SK-MEL-5 (cell line): ENCODE measurements at regions not wholly inside any gene's neighbourhood (a gene's known extent, or its start where the extent isn't known, plus 50 kb on each side); places are given as distances from the start of the nearest gene placed in this dataset.

Source experiments
- DNase-seq: peaks from one replicate; pipeline ENCODE4 v3.0.0-alpha.2; 2016; ENCODE audit warnings: low read depth, low spot score
- in situ Hi-C: cut with HindIII; loops from 2 replicates; pipeline ENCODE4 v1.10.0; 2016; ENCODE audit warnings: low sequenced_read_pairs, high pct_unique_total_duplicates, low pct_unique_long_range_greater_than_20kb

DNA sequence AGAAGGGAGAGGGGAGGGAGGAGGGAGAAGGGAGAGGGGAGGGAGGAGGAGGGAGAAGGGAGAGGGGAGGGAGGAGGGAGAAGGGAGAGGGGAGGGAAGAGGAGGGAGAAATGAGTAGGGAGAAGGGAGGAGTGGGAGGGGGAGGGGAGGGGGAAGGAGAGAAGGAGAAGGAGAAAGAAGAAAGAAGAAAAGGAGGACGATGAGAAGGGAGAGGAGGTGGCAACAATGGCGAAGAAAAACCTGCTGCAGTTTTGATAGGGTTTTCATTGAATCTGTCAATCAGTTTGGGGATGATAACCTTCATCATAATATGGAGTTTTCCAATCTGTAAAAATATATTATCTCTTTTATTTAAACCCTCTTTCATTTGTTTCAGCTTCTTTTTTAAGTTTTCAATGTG is 185.2 kb downstream of the ADAM29 start:
- DNase-seq = no peak
- in situ Hi-C loops = no loop called here

DNA sequence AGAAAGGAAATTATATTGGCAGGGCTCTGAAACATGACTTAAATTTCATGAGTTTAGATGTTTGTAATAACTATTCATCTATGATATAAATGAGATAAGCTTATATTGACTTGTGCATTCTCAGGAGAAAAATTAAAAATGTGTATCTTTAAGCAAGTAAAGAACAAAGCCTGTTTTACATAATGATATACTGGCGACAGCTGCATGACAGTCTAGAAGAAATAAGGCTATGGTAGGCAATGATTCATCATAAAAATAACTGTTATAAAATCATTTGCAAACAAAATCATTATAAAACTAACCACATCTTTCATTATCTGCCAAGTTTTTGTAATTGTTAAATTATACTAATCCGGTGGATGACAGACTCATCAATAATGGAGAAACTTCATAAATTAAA is 188.1 kb downstream of the ADAM29 start:
- in situ Hi-C loops = no loop called here
- DNase-seq = no peak

DNA sequence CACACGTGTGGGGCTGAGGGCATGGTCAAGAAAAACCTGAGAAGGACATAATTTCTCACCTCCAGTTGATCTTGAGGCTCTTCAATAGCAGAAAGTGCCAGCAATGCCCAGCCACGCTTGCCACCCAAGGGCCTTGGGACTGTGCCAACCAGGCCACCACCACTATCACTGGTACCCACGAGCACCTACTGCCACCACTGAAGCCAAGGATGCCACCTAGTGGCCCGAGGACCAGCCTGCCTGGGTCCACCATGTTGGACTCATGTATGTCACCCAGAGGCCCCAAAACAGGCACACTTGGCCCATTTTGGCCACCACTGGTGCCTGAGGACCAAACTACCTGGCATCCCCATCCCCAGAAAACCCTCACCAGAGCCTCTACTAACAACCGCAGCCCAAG is 191.8 kb downstream of the ADAM29 start:
- in situ Hi-C loops = no loop called here

DNA sequence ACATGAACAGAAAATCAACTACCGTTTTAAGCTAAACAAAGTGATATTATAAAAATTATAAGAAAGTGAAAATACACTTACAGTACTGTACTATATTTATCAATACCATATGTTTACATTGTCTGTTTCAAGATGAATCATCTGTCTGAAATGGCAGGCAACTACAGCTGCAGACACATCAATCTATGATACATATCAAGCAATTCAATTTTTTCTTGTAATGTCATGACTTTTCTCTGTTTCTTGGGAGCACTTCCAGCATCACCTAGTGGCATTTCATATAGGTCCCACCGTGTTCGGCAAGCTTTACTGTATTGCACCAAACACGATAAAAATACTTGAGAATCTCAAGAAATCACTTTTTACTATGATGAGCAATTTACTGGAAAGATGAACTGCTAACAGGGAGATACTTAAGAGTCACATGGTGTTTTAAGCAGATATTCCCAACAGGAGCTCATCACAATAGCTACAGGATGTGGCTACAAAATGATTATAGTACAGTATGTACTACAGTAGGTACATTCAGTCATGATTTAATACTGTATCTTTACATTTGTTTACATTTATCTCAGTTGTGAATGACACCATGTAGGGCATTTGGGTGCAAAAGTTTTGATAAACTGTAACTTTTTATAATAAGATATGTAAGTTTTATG is 207.4 kb downstream of the ADAM29 start:
- in situ Hi-C loops = no loop called here

More for the DNA sequence above, 191.8 kb downstream of the ADAM29 start:
- peak; percentile 59 for DNase-seq

DNA sequence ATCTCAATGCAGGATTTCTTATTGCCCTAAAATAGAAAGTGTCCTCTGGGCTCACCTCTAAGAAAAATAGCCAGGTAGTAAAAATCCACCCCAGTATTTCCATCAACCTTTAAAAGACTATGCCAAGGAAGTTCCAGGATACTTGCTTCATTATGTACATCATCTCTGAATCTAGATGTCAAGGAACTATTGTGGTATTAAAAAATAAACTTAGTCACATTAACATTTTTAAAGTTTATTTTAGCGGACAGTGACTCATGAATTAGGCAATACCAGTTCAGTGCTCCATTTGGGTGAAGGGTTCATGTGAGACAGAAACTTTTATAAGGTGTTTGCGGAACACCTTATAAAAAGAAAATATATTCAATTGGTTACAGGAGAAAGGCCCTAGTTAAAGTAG is 209.2 kb downstream of the ADAM29 start:
- DNase-seq = no peak
- in situ Hi-C loops = no loop called here

More for the DNA sequence above, 207.4 kb downstream of the ADAM29 start:
- DNase-seq = no peak

DNA sequence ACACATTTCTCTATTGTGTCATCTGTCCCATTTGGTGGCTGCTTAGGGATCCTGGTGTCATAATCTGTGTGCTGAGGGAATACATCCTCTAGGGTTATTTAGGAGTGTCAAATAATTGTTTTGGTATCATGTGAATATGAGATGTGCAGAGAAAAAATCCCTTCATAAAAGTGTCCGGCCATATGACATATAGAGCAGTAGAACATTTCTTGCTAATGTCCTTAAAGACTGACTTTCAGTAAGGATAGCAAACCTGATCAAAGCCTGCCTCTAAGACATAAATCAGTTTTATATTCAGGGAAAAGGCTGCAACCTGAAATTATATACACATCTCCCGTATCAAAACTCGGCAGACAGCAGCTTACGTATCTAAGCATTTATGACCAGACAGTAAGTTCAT is 211.6 kb downstream of the ADAM29 start:
- in situ Hi-C loops = no loop called here

DNA sequence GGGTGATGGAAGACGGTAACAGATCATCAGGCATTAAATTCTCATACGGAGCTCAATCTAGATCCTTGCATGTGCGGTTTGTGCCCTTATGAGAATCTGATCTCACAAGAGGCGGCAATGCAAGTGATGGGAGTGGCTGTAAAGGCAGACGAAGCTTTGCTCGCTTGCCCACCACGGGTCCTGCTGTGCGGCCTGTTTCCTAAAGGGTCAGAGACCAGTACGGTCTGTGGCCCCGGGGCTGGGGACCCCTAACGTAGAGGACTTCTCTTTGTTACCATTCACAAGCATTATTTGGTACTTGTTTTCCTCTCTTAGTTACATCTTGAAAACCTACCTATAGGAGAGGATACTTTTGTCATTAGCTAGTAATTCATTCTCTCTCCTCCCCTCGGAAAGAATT is 221.0 kb downstream of the ADAM29 start:
- in situ Hi-C loops = no loop called here
- DNase-seq = no peak

More for the DNA sequence above, 211.6 kb downstream of the ADAM29 start:
- no peak for DNase-seq

DNA sequence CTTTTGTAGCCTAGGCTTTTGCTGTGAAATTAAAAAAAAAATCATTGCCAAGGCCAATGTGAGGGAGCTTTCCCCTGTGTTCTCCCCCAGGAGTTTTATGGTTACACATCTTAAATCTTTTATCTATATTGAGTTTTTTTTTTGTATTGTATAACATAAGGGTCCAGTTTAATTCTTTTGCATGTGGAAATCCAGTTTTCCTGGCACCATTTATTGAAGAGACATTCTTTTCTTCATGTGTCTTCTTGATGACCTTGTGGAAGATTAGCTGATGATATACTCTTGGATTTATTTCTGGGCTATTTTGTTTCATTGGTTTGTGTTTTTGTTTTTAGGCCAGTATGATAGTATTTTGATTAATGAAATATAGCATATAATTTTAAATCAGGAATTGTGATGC is 225.0 kb downstream of the ADAM29 start:
- no peak for DNase-seq
- in situ Hi-C loops = no loop called here

DNA sequence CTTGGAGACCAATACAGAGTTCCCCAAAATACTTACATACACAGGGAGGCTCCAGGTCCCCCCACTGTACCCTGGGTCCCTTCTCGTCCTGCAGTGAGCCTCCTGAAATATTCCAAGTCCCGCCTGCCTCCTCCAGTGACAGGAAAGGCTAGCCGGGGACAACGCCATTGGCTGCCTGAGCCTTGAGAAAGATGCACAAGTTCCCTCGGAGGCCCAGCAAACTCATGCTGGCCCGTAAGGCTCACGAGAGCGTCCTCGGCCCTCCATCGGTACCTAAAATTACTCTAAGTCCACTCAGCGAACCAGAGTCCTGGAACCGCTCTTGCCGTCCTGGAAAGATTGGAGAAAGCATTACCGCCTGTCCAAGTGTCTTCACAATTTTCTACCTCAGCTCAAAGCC is 228.6 kb downstream of the ADAM29 start:
- no peak for DNase-seq
- in situ Hi-C loops = no loop called here

DNA sequence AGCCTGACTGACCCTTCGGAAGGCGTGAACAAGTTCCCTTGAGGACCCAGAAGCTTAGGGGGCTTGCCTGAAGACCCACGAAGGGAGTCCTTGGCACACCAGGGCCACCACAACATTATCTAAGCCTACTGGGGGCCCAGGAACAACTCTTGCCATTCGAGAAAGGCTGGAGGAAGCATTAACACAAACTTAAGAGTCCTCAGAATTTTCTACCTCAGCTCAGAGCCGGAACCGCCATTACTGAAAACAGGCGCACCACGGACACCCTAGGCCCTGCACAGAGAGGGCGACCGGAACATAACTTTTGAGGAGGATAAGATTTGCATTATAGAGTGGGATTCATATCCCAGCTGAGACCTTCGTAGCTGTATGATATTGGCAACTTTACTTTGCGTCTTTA is 229.1 kb downstream of the ADAM29 start:
- in situ Hi-C loops = no loop called here

DNA sequence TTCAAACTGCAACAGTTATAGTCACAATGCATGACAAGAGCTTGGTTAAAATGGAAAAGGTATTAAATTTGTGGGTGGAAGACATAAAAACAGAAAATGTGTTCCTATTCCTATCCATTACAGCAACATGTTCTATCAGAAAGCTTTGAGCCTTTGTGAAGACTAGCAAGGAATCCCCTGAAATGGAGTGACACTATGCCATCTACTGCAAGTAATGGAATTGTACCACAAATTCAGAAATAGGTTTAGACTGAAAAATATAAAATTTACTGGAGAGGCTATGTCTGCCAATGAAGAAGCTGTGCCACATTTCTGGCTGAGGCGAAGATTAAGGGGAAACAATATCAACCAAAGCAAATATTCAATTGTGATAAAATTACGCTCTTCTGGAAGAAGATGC is 247.9 kb downstream of the ADAM29 start:
- no peak for DNase-seq
- in situ Hi-C loops = no loop called here

More for the DNA sequence above, 229.1 kb downstream of the ADAM29 start:
- no peak for DNase-seq

DNA sequence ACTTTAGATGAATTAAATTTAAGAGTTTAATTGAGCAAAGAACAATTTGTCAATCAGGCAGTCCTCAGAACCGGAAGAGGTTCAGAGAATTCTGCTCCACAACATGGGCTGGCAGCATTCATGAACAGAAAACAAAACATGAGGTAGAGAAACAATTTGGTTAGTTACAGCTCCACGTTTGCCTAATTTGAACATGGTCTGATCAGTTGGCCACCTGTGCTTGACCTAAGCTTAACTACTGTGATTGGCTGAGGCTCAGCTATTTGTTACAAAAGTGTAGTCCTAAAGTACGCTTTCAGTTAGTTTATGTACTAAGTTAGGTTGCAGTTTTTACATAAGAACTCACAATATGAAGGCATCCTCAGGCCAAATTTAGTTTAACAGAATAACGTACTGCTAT is 258.6 kb downstream of the ADAM29 start:
- DNase-seq = no peak
- in situ Hi-C loops = no loop called here

DNA sequence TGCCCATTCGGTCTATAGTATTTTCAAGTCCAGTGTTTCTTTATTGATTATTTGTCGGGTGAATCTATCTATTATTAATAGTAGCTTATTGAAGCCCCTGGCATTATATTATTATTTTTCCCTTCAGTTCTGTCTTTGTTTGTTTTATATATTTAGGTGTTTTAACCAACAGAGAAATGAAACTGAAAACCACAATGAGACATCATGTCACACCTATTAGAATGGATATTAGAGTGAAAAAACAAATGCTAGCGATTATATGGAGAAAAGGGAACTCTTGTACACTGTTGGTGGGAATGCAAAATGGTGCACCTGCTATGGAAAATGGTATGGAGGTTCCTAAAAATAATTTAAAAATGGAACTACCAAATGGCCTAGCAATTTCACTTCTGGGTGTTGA is 272.5 kb downstream of the ADAM29 start:
- in situ Hi-C loops = no loop called here
- no peak for DNase-seq

DNA sequence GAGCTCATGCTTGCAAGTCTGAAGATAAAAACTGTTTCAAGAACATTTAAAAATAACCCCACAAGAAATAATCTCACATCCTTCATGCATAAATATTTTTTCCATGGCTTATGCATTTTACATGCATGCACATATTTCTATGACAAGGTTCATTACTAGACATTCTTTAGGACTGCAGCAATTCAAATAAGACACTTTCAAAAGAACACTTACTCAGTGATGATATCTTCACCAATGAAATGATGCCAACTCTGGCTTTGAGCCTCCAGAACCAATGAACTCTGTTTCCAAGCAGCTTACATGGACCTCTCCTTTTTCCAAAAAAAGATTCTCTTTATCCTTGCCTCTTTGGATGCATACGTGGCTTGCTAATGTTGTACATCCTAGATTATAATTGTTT is 279.9 kb downstream of the ADAM29 start:
- in situ Hi-C loops = no loop called here
- no peak for DNase-seq

DNA sequence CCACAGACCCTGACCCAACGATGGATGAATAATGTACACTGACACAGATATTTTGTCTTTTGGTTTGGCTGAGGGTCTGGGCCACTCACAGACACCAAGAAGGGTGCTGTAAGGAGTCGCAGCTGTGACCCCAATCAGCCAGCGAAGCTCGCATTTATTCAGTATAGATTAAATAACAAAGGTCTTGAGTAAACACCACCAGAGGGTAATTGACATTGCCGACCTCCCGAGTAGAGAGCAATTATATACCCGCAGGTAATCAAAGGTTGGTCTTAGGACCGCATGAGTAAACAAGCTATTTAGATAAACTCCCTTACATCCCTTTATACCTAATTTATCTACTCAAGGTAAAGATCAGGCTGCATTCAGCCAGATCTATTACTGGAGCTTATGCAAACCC is 297.1 kb downstream of the ADAM29 start:
- DNase-seq = no peak
- in situ Hi-C loops = no loop called here

DNA sequence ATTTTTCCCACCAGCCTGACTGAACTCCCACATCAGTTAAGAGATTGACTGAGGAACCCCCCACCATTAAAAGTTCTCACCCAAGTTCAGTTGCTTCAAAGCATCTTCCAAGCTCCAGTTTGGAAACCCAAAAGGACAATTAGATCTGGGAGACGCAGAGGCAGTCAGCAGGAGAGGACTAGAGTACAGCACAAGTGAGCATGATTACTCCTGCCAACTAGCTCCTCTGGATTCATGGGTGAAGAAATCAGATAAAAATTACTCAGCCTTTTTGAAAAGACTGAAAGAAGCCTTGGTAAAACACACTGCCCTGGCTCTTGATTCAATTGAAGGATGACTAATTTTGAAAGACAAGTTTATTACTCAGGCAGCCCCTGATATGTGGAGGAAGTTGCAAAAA is 297.5 kb downstream of the ADAM29 start:
- no peak for DNase-seq
- in situ Hi-C loops = no loop called here

DNA sequence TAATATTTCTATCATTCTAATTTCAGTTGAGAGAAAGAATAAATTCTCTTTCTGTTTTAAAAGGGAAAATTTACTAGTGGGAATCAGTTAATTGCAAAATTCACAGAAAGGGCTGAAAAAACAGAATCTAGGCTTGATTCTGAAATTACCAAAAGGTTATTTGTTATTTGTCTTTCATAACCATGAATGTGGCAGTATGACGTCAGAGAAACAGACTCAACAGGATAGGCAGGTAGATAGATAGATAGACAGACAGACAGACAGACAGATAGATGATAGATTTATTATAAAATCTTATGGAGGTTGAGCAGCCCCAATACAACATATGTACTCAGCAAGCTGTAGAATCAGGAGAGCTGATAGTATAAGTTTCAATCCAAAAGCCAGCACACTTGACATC is 311.0 kb downstream of the ADAM29 start:
- no peak for DNase-seq
- in situ Hi-C loops = no loop called here

DNA sequence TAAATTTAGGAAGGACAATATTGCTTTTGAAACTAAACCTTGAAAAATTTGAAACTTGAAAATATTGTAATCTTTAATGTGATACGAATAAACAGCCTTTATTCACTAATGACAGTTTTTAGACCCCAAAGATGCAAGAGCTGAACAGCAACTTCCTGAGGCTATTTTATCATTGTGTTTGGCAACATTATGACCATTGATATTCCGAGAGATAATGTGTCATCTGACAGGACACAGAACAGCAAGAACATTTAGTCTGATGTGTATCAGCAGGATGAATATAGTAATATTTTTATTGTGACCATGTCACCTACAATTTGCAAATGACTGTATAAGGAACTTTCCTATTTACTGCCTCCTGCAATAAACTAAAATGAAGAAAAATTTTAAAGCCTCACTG is 316.0 kb downstream of the ADAM29 start:
- in situ Hi-C loops = no loop called here
- peak; percentile 29 for DNase-seq

DNA sequence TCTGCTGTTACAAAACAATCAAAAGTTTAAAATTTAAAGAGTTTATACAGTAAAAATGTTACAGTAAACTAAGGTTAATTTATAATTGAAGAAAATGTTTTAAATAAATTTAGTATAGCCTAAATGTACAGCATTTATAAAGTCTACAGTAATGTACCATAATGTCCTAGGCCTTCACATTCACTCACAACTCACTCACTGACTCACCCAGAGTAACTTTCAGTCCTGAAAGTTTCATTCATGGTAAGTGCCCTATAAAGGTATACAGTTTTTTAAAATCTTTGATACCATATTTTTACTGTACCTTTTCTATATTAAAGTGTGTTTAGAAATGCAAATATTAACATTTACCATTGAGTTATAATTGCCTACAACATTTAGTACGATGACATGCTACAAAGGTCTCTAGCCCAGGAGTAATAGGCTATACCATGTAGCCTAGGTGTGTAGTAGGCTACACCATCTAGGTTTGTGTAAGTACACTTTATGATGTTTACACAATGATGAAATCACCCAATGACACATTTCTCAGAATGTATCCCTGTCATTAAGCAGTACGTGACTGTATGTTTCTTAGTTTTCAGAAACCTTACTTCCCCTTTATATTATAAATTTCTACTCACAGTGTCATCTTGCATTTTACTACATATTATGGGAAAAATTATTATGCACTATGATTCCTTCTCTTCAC is 320.8 kb downstream of the ADAM29 start:
- in situ Hi-C loops = no loop called here
- DNase-seq = no peak
